Left lung (tissue), 4 donors: ENCODE measurements at regions not wholly inside any gene's neighbourhood (a gene's known extent, or its start where the extent isn't known, plus 50 kb on each side); places are given as distances from the start of the nearest gene placed in this dataset.

ENCODE experiments used
- ATAC-seq: fragments of 200-7000 bp; cut with Tn5 transposase; one replicate; pipeline ENCODE4 v1.9.1; 2020; ENCODE audit warnings: moderate library complexity
- DNase-seq, 4 donors: peaks; one replicate each; pipeline ENCODE4 v3.0.0-alpha.2; 2013 to 2020
- H3K27ac ChIP-seq, 2 donors: fragments of 200-600 bp; sonication (generic) in 1 of 2; one replicate each; pipeline versions ENCODE4 v1.5.0 to v1.8.0; 2020 to 2021
- H3K27me3 ChIP-seq, 2 donors: fragments of 200-600 bp; sonication (generic) in 1 of 2; one replicate each; pipeline versions ENCODE4 v1.5.0 to v1.8.0; 2020 to 2021
- H3K36me3 ChIP-seq, 2 donors: fragments of 200-600 bp; sonication (generic) in 1 of 2; one replicate each; pipeline versions ENCODE4 v1.5.0 to v1.8.0; 2020 to 2021
- H3K4me1 ChIP-seq, 2 donors: fragments of 200-600 bp; one replicate each; pipeline ENCODE4 v1.8.0; 2021
- H3K4me3 ChIP-seq, 2 donors: fragments of 200-600 bp; sonication (generic) in 1 of 2; one replicate each; pipeline versions ENCODE4 v1.5.0 to v1.8.0; 2020 to 2021; ENCODE audit warnings: mild to moderate bottlenecking in 1 of 2
- H3K9me3 ChIP-seq, 2 donors: fragments of 200-600 bp; sonication (generic) in 1 of 2; one replicate each; pipeline versions ENCODE4 v1.5.0 to v1.8.0; 2020 to 2021
- CTCF ChIP-seq, 2 donors: fragments of 200-600 bp; sonication (generic) in 1 of 2; IDR thresholded peaks; one replicate each; pipeline versions ENCODE4 v1.5.0 to v1.8.0; 2021; ENCODE audit warnings: antibody characterized with exemption in 2 of 2
- intact Hi-C, 2 donors: fragments of 100-400 bp; cut with DNase I; formaldehyde crosslinking; loops; one replicate each; pipeline versions ENCODE4 v1.11.2 to v1.14.2; 2022
- donor health status: DM: no; HTN: yes; CAD: no.
- donor health status: DM: no; HTN: no; CAD: no.

- H3K27me3 ChIP-seq = peaks cover 0 to 8% of the 10 kb centered on the region in 2 donors
- H3K36me3 ChIP-seq = no peaks in the 10 kb centered on the region
- ATAC-seq (no peak), DNase-seq (no peak)
- intact Hi-C loops = no loop called here
- H3K9me3 ChIP-seq = no peaks in the 10 kb centered on the region
- H3K27ac ChIP-seq = no peak overlapping the region
- TF ChIP-seq CTCF (IDR thresholded peaks at IDR 0.05) = no peak
- peaks cover 0 to 20% of the 10 kb centered on the region in 2 donors for H3K4me1 ChIP-seq
- no peak overlapping the region for H3K4me3 ChIP-seq
Measured at GRCh38 chr7:58316-58715, 134.1 kb upstream of the FAM20C start.

- H3K27ac ChIP-seq = no peak overlapping the region
- no peak for TF ChIP-seq CTCF (IDR thresholded peaks at IDR 0.05)
- H3K4me3 ChIP-seq = no peak overlapping the region
- no peaks in the 10 kb centered on the region for H3K9me3 ChIP-seq
- peaks cover 0 to 22% of the 10 kb centered on the region in 2 donors for H3K4me1 ChIP-seq
- ATAC-seq (no peak), DNase-seq (peak in 1 of 4 donors; percentile 42)
- intact Hi-C loops = no loop called here
- H3K36me3 ChIP-seq = no peaks in the 10 kb centered on the region
- H3K27me3 ChIP-seq = peaks cover 0 to 8% of the 10 kb centered on the region in 2 donors
Measured at GRCh38 chr7:59079-60016, 133.0 kb upstream of the FAM20C start.

GRCh38 chr7:60017-60675, 132.2 kb upstream of the FAM20C start:
- Histone ChIP-seq H3K9me3 (no peaks in the 10 kb centered on the region), H3K27ac (no peak overlapping the region), H3K4me3 (no peak overlapping the region), H3K27me3 (peaks cover 0 to 10% of the 10 kb centered on the region in 2 donors), H3K4me1 (peaks cover 0 to 22% of the 10 kb centered on the region in 2 donors), H3K36me3 (no peaks in the 10 kb centered on the region)
- ATAC-seq = peak; percentile 24
- intact Hi-C loops = no loop called here
- peak in 1 of 4 donors; percentile 57 for DNase-seq
- no peak for TF ChIP-seq CTCF (IDR thresholded peaks at IDR 0.05)

- intact Hi-C loops = no loop called here
- ATAC-seq = no peak
- TF ChIP-seq CTCF (IDR thresholded peaks at IDR 0.05) = no peak
Measured at GRCh38 chr7:60706-61105, 131.7 kb upstream of the FAM20C start.

GRCh38 chr7:61111-61510, 131.3 kb upstream of the FAM20C start:
- Histone ChIP-seq H3K9me3 (no peaks in the 10 kb centered on the region), H3K36me3 (no peaks in the 10 kb centered on the region), H3K4me3 (no peak overlapping the region), H3K4me1 (peaks cover 0 to 22% of the 10 kb centered on the region in 2 donors), H3K27me3 (peaks cover 0 to 3% of the 10 kb centered on the region in 2 donors), H3K27ac (no peak overlapping the region)
- DNase-seq (peak in 1 of 4 donors; percentile 82), ATAC-seq (no peak)
- no peak for TF ChIP-seq CTCF (IDR thresholded peaks at IDR 0.05)
- intact Hi-C loops = no loop called here

More at GRCh38 chr7:60706-61105, 131.7 kb upstream of the FAM20C start:
- H3K36me3 ChIP-seq = no peaks in the 10 kb centered on the region
- no peaks in the 10 kb centered on the region for H3K9me3 ChIP-seq
- no peak overlapping the region for H3K27ac ChIP-seq
- DNase-seq = peak in 1 of 4 donors; percentile 49
- H3K4me3 ChIP-seq = no peak overlapping the region
- H3K27me3 ChIP-seq = peaks cover 0 to 6% of the 10 kb centered on the region in 2 donors
- H3K4me1 ChIP-seq = peaks cover 0 to 22% of the 10 kb centered on the region in 2 donors
